ENCODE measurements at regions not wholly inside any gene's neighbourhood (a gene's known extent, or its start where the extent isn't known, plus 50 kb on each side); places are given as distances from the start of the nearest gene placed in this dataset.

GRCh38 chr2:21263622-21264021 is 139.9 kb downstream of the TDRD15 start:
- H3K4me3 ChIP-seq: no peak overlapping the region
- H3K27ac ChIP-seq: peak overlapping the region; percentile 39 to 54
- peak; percentile 65 for DNase-seq
- intact Hi-C loops (cut with DNase I; ENCODE audit: low total_unique reads): no loop called here
- no peaks in the 10 kb centered on the region for H3K36me3 ChIP-seq (ENCODE audit: low read depth, missing control alignments)
- H3K4me1 ChIP-seq: peaks cover 34% of the 10 kb centered on the region
- WGBS, 2 donors: 45 to 69% methylated on average over 3 of the region's 3 CpGs
- no peaks in the 10 kb centered on the region for H3K9me3 ChIP-seq
- no peak for TF ChIP-seq POLR2A (IDR thresholded peaks at IDR 0.05)
- no peak for TF ChIP-seq CTCF (IDR thresholded peaks at IDR 0.05)
- H3K27me3 ChIP-seq: no peaks in the 10 kb centered on the region

- intact Hi-C loops (cut with DNase I; ENCODE audit: low total_unique reads): no loop called here
- Histone ChIP-seq H3K36me3 (ENCODE audit: low read depth, missing control alignments) (no peaks in the 10 kb centered on the region), H3K27ac (no peak overlapping the region), H3K4me3 (no peak overlapping the region), H3K4me1 (peaks cover 52% of the 10 kb centered on the region), H3K9me3 (no peaks in the 10 kb centered on the region), H3K27me3 (no peaks in the 10 kb centered on the region)
- TF ChIP-seq CTCF (IDR thresholded peaks at IDR 0.05) (no peak), POLR2A (IDR thresholded peaks at IDR 0.05) (no peak)
- DNase-seq: no peak
- 73 to 84% methylated on average over 3 of the region's 3 CpGs for WGBS, 2 donors
Measured at GRCh38 chr2:21265752-21266151, 142.0 kb downstream of the TDRD15 start.

GRCh38 chr2:21267232-21267835 is 143.6 kb downstream of the TDRD15 start:
- peaks cover 56% of the 10 kb centered on the region for H3K4me1 ChIP-seq
- no peaks in the 10 kb centered on the region for H3K27me3 ChIP-seq
- 66 to 75% methylated on average over 5 of the region's 5 CpGs for WGBS, 2 donors
- H3K4me3 ChIP-seq: no peak overlapping the region
- H3K27ac ChIP-seq: peak overlapping the region in 1 of 2 donors; percentile 32
- no peaks in the 10 kb centered on the region for H3K9me3 ChIP-seq
- no peaks in the 10 kb centered on the region for H3K36me3 ChIP-seq (ENCODE audit: low read depth, missing control alignments)
- intact Hi-C loops (cut with DNase I; ENCODE audit: low total_unique reads): no loop called here
- no peak for TF ChIP-seq CTCF (IDR thresholded peaks at IDR 0.05)
- TF ChIP-seq POLR2A (IDR thresholded peaks at IDR 0.05): no peak
- no peak for DNase-seq

GRCh38 chr2:21268197-21268877 is 144.6 kb downstream of the TDRD15 start:
- TF ChIP-seq CTCF (IDR thresholded peaks at IDR 0.05) (no peak), POLR2A (IDR thresholded peaks at IDR 0.05) (no peak)
- H3K4me3 ChIP-seq: no peak overlapping the region
- H3K27ac ChIP-seq: peak overlapping the region; percentile 28 to 32
- WGBS, 2 donors: 84% methylated on average over 13 of the region's 13 CpGs
- DNase-seq: no peak
- no peaks in the 10 kb centered on the region for H3K27me3 ChIP-seq
- H3K9me3 ChIP-seq: no peaks in the 10 kb centered on the region
- H3K36me3 ChIP-seq (ENCODE audit: low read depth, missing control alignments): no peaks in the 10 kb centered on the region
- peaks cover 49% of the 10 kb centered on the region for H3K4me1 ChIP-seq
- intact Hi-C loops (cut with DNase I; ENCODE audit: low total_unique reads): no loop called here

GRCh38 chr2:21268878-21269224 is 145.1 kb downstream of the TDRD15 start:
- no peaks in the 10 kb centered on the region for H3K36me3 ChIP-seq (ENCODE audit: low read depth, missing control alignments)
- no peak overlapping the region for H3K4me3 ChIP-seq
- intact Hi-C loops (cut with DNase I; ENCODE audit: low total_unique reads): no loop called here
- DNase-seq: peak; percentile 86
- no peaks in the 10 kb centered on the region for H3K27me3 ChIP-seq
- H3K9me3 ChIP-seq: no peaks in the 10 kb centered on the region
- H3K4me1 ChIP-seq: peaks cover 44% of the 10 kb centered on the region
- 29 to 52% methylated on average over 7 of the region's 7 CpGs for WGBS, 2 donors
- peak overlapping the region; percentile 80 to 83 for H3K27ac ChIP-seq
- TF ChIP-seq CTCF (IDR thresholded peaks at IDR 0.05) (no peak), POLR2A (IDR thresholded peaks at IDR 0.05) (no peak)

Measured in testis (tissue), 2 donors.